ENCODE measurements at regions not wholly inside any gene's neighbourhood (a gene's known extent, or its start where the extent isn't known, plus 50 kb on each side); places are given as distances from the start of the nearest gene placed in this dataset.

DNA sequence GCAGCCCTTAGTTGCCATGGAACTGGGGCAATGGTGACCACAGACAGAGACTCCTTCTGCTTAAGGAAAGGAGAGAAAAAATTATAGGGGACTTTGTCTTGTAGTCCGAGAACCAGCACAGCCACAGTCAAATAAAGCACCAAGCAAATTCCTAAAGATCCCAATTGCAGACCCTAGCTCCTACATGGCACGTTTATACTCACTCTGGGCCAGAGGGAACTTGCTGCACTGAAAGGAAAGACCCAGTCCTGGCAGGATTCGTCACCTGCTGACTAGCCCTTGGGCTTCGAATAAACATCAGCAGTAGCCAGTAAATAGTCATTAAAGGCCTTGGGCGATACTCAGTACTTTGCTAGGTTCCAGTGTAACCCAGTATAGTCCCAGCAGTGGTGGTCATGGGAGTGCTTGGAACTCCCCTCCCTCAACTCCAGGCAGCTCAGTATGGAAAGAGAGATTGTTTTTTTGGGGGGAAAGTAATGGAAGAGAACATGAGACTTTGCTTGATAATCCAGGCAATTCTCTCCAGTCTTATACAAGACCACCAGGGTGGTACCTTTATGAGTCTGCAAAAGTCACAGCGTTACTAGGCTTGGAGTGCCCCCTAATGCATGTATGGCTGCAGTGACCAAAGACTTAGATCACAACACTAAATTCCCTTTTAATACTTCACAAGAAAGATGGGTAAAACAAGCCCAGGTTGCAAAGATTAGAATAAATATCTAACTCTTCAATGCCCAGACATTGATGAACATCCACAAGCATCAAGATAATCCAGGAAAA is 66.4 kb upstream of the AGTR1 start:
- H4K20me1 ChIP-seq (ENCODE audit: control insufficient read depth, insufficient read depth), result no peaks in the 10 kb centered on the region
- H2AFZ ChIP-seq (ENCODE audit: control insufficient read depth, low read depth, low read length), result no peak overlapping the region
- FAIRE-seq (no peak), DNase-seq (ENCODE audit: low read depth, low spot score) (no peak), ATAC-seq (no peak)
- no peak for TF ChIP-seq SP1 (IDR thresholded peaks at IDR 0.05; ENCODE audit: low read depth, low read length)
- no peak for TF ChIP-seq SIX5 (IDR thresholded peaks at IDR 0.05; ENCODE audit: low read depth, low read length, severe bottlenecking)
- TF ChIP-seq KAT2A (conservative IDR thresholded peaks at IDR 0.05; ENCODE audit: control insufficient read depth, low read depth, low read length), result no peak
- TF ChIP-seq, protein P1, sequence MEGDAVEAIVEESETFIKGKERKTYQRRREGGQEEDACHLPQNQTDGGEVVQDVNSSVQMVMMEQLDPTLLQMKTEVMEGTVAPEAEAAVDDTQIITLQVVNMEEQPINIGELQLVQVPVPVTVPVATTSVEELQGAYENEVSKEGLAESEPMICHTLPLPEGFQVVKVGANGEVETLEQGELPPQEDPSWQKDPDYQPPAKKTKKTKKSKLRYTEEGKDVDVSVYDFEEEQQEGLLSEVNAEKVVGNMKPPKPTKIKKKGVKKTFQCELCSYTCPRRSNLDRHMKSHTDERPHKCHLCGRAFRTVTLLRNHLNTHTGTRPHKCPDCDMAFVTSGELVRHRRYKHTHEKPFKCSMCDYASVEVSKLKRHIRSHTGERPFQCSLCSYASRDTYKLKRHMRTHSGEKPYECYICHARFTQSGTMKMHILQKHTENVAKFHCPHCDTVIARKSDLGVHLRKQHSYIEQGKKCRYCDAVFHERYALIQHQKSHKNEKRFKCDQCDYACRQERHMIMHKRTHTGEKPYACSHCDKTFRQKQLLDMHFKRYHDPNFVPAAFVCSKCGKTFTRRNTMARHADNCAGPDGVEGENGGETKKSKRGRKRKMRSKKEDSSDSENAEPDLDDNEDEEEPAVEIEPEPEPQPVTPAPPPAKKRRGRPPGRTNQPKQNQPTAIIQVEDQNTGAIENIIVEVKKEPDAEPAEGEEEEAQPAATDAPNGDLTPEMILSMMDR (IDR thresholded peaks at IDR 0.05 in 2 of 3, conservative IDR thresholded peaks at IDR 0.05 in 1 of 3; ENCODE audit: control insufficient read depth in 2 of 3, extremely low read depth in 1 of 3, insufficient read depth in 1 of 3, low read depth in 3 of 3, low read length in 3 of 3), result 0 out of 6 replicates have a peak, but pooled peaks of 1 of the 3 experiments have one; percentile 3
- ChIA-PET CTCF (no interaction called here), RAD21 (ENCODE audit: unreplicated experiment) (interaction anchor here (1.1 kb wide), 1 partner anchor 250 kb away, joined by 3 read pairs; no protein-coding TSS in a partner anchor), POLR2A (no interaction called here), SMC1A (ENCODE audit: uncharacterized antibody, unreplicated experiment) (no interaction called here)
- 9% methylated on average over 6 of the region's 6 CpGs for WGBS (ENCODE audit: insufficient coverage, insufficient replicate concordance, low lambda C conversion rate, missing lambda C conversion rate)
- intact Hi-C loops (cut with micrococcal nuclease; ENCODE audit: unreplicated experiment), result no loop called here
- H3K9ac ChIP-seq (ENCODE audit: control insufficient read depth, insufficient read depth, low read length), result no peak overlapping the region
- H3K9me3 ChIP-seq (replicated peaks; ENCODE audit: control insufficient read depth, insufficient read depth, low read length), result no peaks in the 10 kb centered on the region
- H3K27ac ChIP-seq (ENCODE audit: control insufficient read depth, insufficient read depth), result no peak overlapping the region
- no peaks in the 10 kb centered on the region for H3K4me1 ChIP-seq (ENCODE audit: control insufficient read depth, insufficient read depth, low read length)
- no peaks in the 10 kb centered on the region for H3K27me3 ChIP-seq (replicated peaks in 1 of 2; ENCODE audit: control insufficient read depth in 2 of 2, insufficient read depth in 2 of 2, low read length in 1 of 2)
- H3K79me2 ChIP-seq (ENCODE audit: control insufficient read depth, insufficient read depth, low read length), result no peaks in the 10 kb centered on the region
- no TSS peak for BruUV-seq (replicated peaks)
- in situ Hi-C loops (cut with MboI), result no loop called here
- H3K4me3 ChIP-seq, result no peak overlapping the region
- no peaks in the 10 kb centered on the region for H3K36me3 ChIP-seq (ENCODE audit: control insufficient read depth in 2 of 2, insufficient read depth in 2 of 2, low read length in 1 of 2)
- no peak overlapping the region for H3K4me2 ChIP-seq (ENCODE audit: control insufficient read depth, insufficient read depth)

DNA sequence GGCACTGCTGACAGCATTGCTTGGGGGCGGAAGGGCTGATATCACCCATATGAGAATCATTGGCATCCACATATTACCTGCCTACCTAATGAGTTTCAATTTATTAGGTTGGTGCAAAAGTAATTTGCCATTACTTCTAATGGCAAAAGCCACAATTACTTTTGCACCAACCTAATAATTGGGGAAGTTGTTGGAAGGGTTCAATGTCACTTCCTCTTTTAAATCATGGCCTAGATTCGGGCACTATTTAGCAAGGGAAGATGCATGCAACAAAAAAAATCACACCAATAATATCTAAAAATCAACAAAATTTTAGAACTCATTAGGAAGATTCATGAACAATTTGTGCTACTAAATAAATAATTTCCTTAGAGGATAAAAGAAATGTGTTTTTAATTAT is 56.0 kb upstream of the AGTR1 start:
- H3K27me3 ChIP-seq (replicated peaks in 1 of 2; ENCODE audit: control insufficient read depth in 2 of 2, insufficient read depth in 2 of 2, low read length in 1 of 2), result no peaks in the 10 kb centered on the region
- CTCF ChIA-PET, result no interaction called here
- no peak overlapping the region for H3K4me3 ChIP-seq
- FAIRE-seq (no peak), DNase-seq (ENCODE audit: low read depth, low spot score) (no peak), ATAC-seq (no peak)
- H3K9ac ChIP-seq (ENCODE audit: control insufficient read depth, insufficient read depth, low read length), result no peak overlapping the region
- intact Hi-C loops (cut with micrococcal nuclease; ENCODE audit: unreplicated experiment), result no loop called here
- SMC1A ChIA-PET (ENCODE audit: uncharacterized antibody, unreplicated experiment), result no interaction called here
- no peaks in the 10 kb centered on the region for H3K9me3 ChIP-seq (replicated peaks; ENCODE audit: control insufficient read depth, insufficient read depth, low read length)
- H3K4me1 ChIP-seq (ENCODE audit: control insufficient read depth, insufficient read depth, low read length), result no peaks in the 10 kb centered on the region
- H4K20me1 ChIP-seq (ENCODE audit: control insufficient read depth, insufficient read depth), result no peaks in the 10 kb centered on the region
- no peak overlapping the region for H2AFZ ChIP-seq (ENCODE audit: control insufficient read depth, low read depth, low read length)
- H3K27ac ChIP-seq (ENCODE audit: control insufficient read depth, insufficient read depth), result no peak overlapping the region
- RAD21 ChIA-PET (ENCODE audit: unreplicated experiment), result no interaction called here
- WGBS (ENCODE audit: insufficient coverage, insufficient replicate concordance, low lambda C conversion rate, missing lambda C conversion rate), result 0% methylated on average over 2 of the region's 2 CpGs
- no peak overlapping the region for H3K4me2 ChIP-seq (ENCODE audit: control insufficient read depth, insufficient read depth)
- POLR2A ChIA-PET, result no interaction called here
- H3K79me2 ChIP-seq (ENCODE audit: control insufficient read depth, insufficient read depth, low read length), result no peaks in the 10 kb centered on the region
- in situ Hi-C loops (cut with MboI), result no loop called here
- no peaks in the 10 kb centered on the region for H3K36me3 ChIP-seq (ENCODE audit: control insufficient read depth in 2 of 2, insufficient read depth in 2 of 2, low read length in 1 of 2)
- BruUV-seq (replicated peaks), result no TSS peak
- TF ChIP-seq, protein P2, sequence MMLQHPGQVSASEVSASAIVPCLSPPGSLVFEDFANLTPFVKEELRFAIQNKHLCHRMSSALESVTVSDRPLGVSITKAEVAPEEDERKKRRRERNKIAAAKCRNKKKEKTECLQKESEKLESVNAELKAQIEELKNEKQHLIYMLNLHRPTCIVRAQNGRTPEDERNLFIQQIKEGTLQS (IDR thresholded peaks at IDR 0.05; ENCODE audit: borderline replicate concordance, extremely low read depth, low read depth, low read length), result no peak
- TF ChIP-seq NFXL1 (IDR thresholded peaks at IDR 0.05; ENCODE audit: borderline replicate concordance) (no peak), MTA2 (IDR thresholded peaks at IDR 0.05; ENCODE audit: low read depth) (no peak), EP300 (IDR thresholded peaks at IDR 0.05; ENCODE audit: borderline replicate concordance in 1 of 2, control insufficient read depth in 1 of 2, low read depth in 2 of 2, low read length in 2 of 2) (no peak), YBX1 (IDR thresholded peaks at IDR 0.05) (no peak)
- TF ChIP-seq, protein P3, sequence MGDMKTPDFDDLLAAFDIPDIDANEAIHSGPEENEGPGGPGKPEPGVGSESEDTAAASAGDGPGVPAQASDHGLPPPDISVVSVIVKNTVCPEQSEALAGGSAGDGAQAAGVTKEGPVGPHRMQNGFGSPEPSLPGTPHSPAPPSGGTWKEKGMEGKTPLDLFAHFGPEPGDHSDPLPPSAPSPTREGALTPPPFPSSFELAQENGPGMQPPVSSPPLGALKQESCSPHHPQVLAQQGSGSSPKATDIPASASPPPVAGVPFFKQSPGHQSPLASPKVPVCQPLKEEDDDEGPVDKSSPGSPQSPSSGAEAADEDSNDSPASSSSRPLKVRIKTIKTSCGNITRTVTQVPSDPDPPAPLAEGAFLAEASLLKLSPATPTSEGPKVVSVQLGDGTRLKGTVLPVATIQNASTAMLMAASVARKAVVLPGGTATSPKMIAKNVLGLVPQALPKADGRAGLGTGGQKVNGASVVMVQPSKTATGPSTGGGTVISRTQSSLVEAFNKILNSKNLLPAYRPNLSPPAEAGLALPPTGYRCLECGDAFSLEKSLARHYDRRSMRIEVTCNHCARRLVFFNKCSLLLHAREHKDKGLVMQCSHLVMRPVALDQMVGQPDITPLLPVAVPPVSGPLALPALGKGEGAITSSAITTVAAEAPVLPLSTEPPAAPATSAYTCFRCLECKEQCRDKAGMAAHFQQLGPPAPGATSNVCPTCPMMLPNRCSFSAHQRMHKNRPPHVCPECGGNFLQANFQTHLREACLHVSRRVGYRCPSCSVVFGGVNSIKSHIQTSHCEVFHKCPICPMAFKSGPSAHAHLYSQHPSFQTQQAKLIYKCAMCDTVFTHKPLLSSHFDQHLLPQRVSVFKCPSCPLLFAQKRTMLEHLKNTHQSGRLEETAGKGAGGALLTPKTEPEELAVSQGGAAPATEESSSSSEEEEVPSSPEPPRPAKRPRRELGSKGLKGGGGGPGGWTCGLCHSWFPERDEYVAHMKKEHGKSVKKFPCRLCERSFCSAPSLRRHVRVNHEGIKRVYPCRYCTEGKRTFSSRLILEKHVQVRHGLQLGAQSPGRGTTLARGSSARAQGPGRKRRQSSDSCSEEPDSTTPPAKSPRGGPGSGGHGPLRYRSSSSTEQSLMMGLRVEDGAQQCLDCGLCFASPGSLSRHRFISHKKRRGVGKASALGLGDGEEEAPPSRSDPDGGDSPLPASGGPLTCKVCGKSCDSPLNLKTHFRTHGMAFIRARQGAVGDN (IDR thresholded peaks at IDR 0.05), result no peak
